SU-DHL-6 (cell line): ENCODE measurements at regions not wholly inside any gene's neighbourhood (a gene's known extent, or its start where the extent isn't known, plus 50 kb on each side); places are given as distances from the start of the nearest gene placed in this dataset.

Experiments used
- H2AFZ ChIP-seq: fragments of 200-600 bp; sonication (generic); 2 replicates; pipeline ENCODE4 v1.6.1; 2014; ENCODE audit warnings: low read depth, mild to moderate bottlenecking, moderate library complexity, mixed read lengths, antibody characterized with exemption, low read length; ENCODE audit not compliant: severe bottlenecking
- H3F3A ChIP-seq: fragments of 200-600 bp; shearing (Covaris generic); 2 replicates; pipeline ENCODE4 v1.6.0; 2016; ENCODE audit warnings: antibody characterized with exemption, mild to moderate bottlenecking; ENCODE audit not compliant: insufficient read depth
- H3K27ac ChIP-seq: fragments of 200-600 bp; sonication (generic); 2 replicates; pipeline ENCODE4 v1.5.1; 2016; ENCODE audit warnings: low read depth, mild to moderate bottlenecking, low read length, moderate library complexity, mixed read lengths
- H3K27me3 ChIP-seq: fragments of 200-600 bp; sonication (generic), shearing (Covaris generic); 2 replicates; pipeline ENCODE4 v1.6.0; 2014; ENCODE audit warnings: mild to moderate bottlenecking, low read length
- H3K36me3 ChIP-seq: fragments of 200-600 bp; sonication (generic); 2 replicates; pipeline ENCODE4 v1.6.1; 2014; ENCODE audit warnings: mild to moderate bottlenecking, low read length, mixed read lengths
- H3K4me2 ChIP-seq: fragments of 300-600, 200-600 bp; shearing (Covaris generic), sonication (generic); 2 replicates; pipeline ENCODE4 v1.6.0; 2014; ENCODE audit warnings: low read length, low read depth, mild to moderate bottlenecking; ENCODE audit not compliant: poor library complexity, severe bottlenecking
- H3K4me3 ChIP-seq: fragments of 200-600 bp; sonication (generic); 2 replicates; pipeline ENCODE4 v1.5.1; 2014; ENCODE audit warnings: antibody characterized with exemption, low read length, mild to moderate bottlenecking, mixed read lengths; ENCODE audit not compliant: insufficient read depth, poor library complexity, severe bottlenecking
- H3K79me2 ChIP-seq: fragments of 200-600 bp; sonication (generic); 2 replicates; pipeline ENCODE4 v1.6.1; 2014; ENCODE audit warnings: mild to moderate bottlenecking, low read length, moderate library complexity; ENCODE audit not compliant: insufficient read depth
- H3K9ac ChIP-seq: fragments of 200-600 bp; sonication (generic); 2 replicates; pipeline ENCODE4 v1.7.0; 2014; ENCODE audit warnings: mild to moderate bottlenecking, low read length
- H3K9me2 ChIP-seq: fragments of 200-600 bp; sonication (generic); replicated peaks from 2 replicates; pipeline ENCODE4 v1.6.1; 2014; ENCODE audit warnings: low read length; ENCODE audit not compliant: insufficient read depth
- H3K9me3 ChIP-seq: fragments of 200-600 bp; sonication (generic); 2 replicates; pipeline ENCODE4 v1.6.1; 2014; ENCODE audit warnings: low read length, mixed read lengths; ENCODE audit not compliant: insufficient read depth
- H4K20me1 ChIP-seq: fragments of 200-600 bp; sonication (generic); 2 replicates; pipeline ENCODE4 v1.6.1; 2014; ENCODE audit warnings: low read depth, mild to moderate bottlenecking, antibody characterized with exemption, low read length, moderate library complexity, mixed read lengths
- CTCF ChIP-seq: fragments of 200-600 bp; sonication (generic); IDR thresholded peaks from one replicate; pipeline ENCODE4 v1.5.1; 2017; ENCODE audit warnings: antibody characterized with exemption, mild to moderate bottlenecking, low read length, moderate library complexity; ENCODE audit not compliant: insufficient read depth, poor library complexity, severe bottlenecking
- EZH2phosphoT487 ChIP-seq: fragments of 200-600 bp; sonication (generic), shearing (Covaris generic); conservative IDR thresholded peaks from 2 replicates; pipeline ENCODE4 v1.6.1; 2018; ENCODE audit warnings: mild to moderate bottlenecking, antibody characterized with exemption, low read length, moderate library complexity, mixed read lengths

GRCh38 chr5:68449380-68449779 is 233.8 kb downstream of the PIK3R1 start:
- no peaks in the 10 kb centered on the region for H3F3A ChIP-seq
- H3K36me3 ChIP-seq = no peaks in the 10 kb centered on the region
- no peak overlapping the region for H2AFZ ChIP-seq
- no peaks in the 10 kb centered on the region for H3K9me2 ChIP-seq
- H3K79me2 ChIP-seq = no peaks in the 10 kb centered on the region
- H3K27me3 ChIP-seq = no peaks in the 10 kb centered on the region
- H3K4me2 ChIP-seq = no peak overlapping the region
- no peak for TF ChIP-seq CTCF
- no peak for TF ChIP-seq EZH2phosphoT487
- H3K4me3 ChIP-seq = no peak overlapping the region
- H4K20me1 ChIP-seq = no peaks in the 10 kb centered on the region
- no peaks in the 10 kb centered on the region for H3K9me3 ChIP-seq
- no peak overlapping the region for H3K27ac ChIP-seq
- no peak overlapping the region for H3K9ac ChIP-seq

GRCh38 chr5:68450245-68450852 is 234.8 kb downstream of the PIK3R1 start:
- H3K4me2 ChIP-seq = no peak overlapping the region
- H3F3A ChIP-seq = no peaks in the 10 kb centered on the region
- no peak overlapping the region for H3K9ac ChIP-seq
- H4K20me1 ChIP-seq = no peaks in the 10 kb centered on the region
- TF ChIP-seq CTCF (no peak), EZH2phosphoT487 (no peak)
- H3K9me2 ChIP-seq = no peaks in the 10 kb centered on the region
- no peaks in the 10 kb centered on the region for H3K9me3 ChIP-seq
- no peaks in the 10 kb centered on the region for H3K36me3 ChIP-seq
- no peak overlapping the region for H2AFZ ChIP-seq
- H3K27me3 ChIP-seq = no peaks in the 10 kb centered on the region
- no peak overlapping the region for H3K4me3 ChIP-seq
- H3K27ac ChIP-seq = no peak overlapping the region
- no peaks in the 10 kb centered on the region for H3K79me2 ChIP-seq

GRCh38 chr5:68452286-68452685 is 236.7 kb downstream of the PIK3R1 start:
- Histone ChIP-seq H3K9me2 (no peaks in the 10 kb centered on the region), H3K4me3 (no peak overlapping the region), H3K79me2 (no peaks in the 10 kb centered on the region), H4K20me1 (no peaks in the 10 kb centered on the region), H3K4me2 (no peak overlapping the region), H3K27me3 (no peaks in the 10 kb centered on the region), H3K27ac (no peak overlapping the region), H3K36me3 (no peaks in the 10 kb centered on the region), H2AFZ (no peak overlapping the region), H3F3A (no peaks in the 10 kb centered on the region), H3K9ac (no peak overlapping the region), H3K9me3 (no peaks in the 10 kb centered on the region)
- no peak for TF ChIP-seq CTCF
- no peak for TF ChIP-seq EZH2phosphoT487
